GM12872 (cell line): ENCODE measurements at regions not wholly inside any gene's neighbourhood (a gene's known extent, or its start where the extent isn't known, plus 50 kb on each side); places are given as distances from the start of the nearest gene placed in this dataset.

ENCODE experiments used
- CTCF ChIP-seq: IDR thresholded peaks from 3 replicates; pipeline ENCODE4 v1.5.1; 2011; ENCODE audit warnings: low read depth, mild to moderate bottlenecking, low read length, moderate library complexity; ENCODE audit not compliant: insufficient read depth

GRCh38 chr9:108803428-108804065 lies 52.2 kb downstream of the ACTL7B start:
- no peak for TF ChIP-seq CTCF

GRCh38 chr9:108802967-108803366 lies 52.8 kb downstream of the ACTL7B start:
- TF ChIP-seq CTCF, result no peak

- no peak for TF ChIP-seq CTCF
Measured at GRCh38 chr9:108801949-108802348, 53.8 kb downstream of the ACTL7B start.

GRCh38 chr9:108800632-108801099 lies 55.1 kb downstream of the ACTL7B start:
- no peak for TF ChIP-seq CTCF

GRCh38 chr9:108793573-108793972 lies 62.2 kb downstream of the ACTL7B start:
- no peak for TF ChIP-seq CTCF

GRCh38 chr9:108789742-108790141 lies 66.0 kb downstream of the ACTL7B start:
- TF ChIP-seq CTCF, result no peak

- no peak for TF ChIP-seq CTCF
Measured at GRCh38 chr9:108787690-108788048, 68.1 kb downstream of the ACTL7B start.
